H9 (cell line): ENCODE measurements at regions not wholly inside any gene's neighbourhood (a gene's known extent, or its start where the extent isn't known, plus 50 kb on each side); places are given as distances from the start of the nearest gene placed in this dataset.

ENCODE experiments used
- DNase-seq: peaks from one replicate; pipeline ENCODE4 v3.0.0-alpha.2; 2017
- H2AFZ ChIP-seq: one replicate; pipeline ENCODE4 v1.6.1; 2013; ENCODE audit warnings: mild to moderate bottlenecking, low read length, control low read depth, moderate library complexity
- H2AK5ac ChIP-seq: 2 replicates; pipeline ENCODE4 v1.6.1; 2013; ENCODE audit warnings: low read length, control low read depth, mixed read lengths; ENCODE audit not compliant: insufficient read length
- H2BK120ac ChIP-seq: one replicate; pipeline ENCODE4 v1.6.1; 2013; ENCODE audit warnings: low read depth, mild to moderate bottlenecking, low read length, control low read depth, inconsistent platforms; ENCODE audit not compliant: poor library complexity, severe bottlenecking
- H2BK12ac ChIP-seq: 2 replicates; pipeline ENCODE4 v1.6.1; 2013; ENCODE audit warnings: low read length, control low read depth, mixed read lengths, low read depth; ENCODE audit not compliant: insufficient read length
- H2BK15ac ChIP-seq: 2 replicates; pipeline ENCODE4 v1.6.1; 2013; ENCODE audit warnings: low read depth, low read length, control low read depth
- H2BK20ac ChIP-seq: one replicate; pipeline ENCODE4 v1.6.1; 2013; ENCODE audit warnings: low read depth, mild to moderate bottlenecking, low read length, control low read depth, inconsistent platforms; ENCODE audit not compliant: poor library complexity, severe bottlenecking
- H2BK5ac ChIP-seq: 2 replicates; pipeline ENCODE4 v1.6.1; 2013; ENCODE audit warnings: low read length, control low read depth, mixed read lengths; ENCODE audit not compliant: insufficient read length
- H3K14ac ChIP-seq: 2 replicates; pipeline ENCODE4 v1.6.1; 2013; ENCODE audit warnings: low read length, control low read depth; ENCODE audit not compliant: insufficient read depth
- H3K18ac ChIP-seq: 2 replicates; pipeline ENCODE4 v1.6.1; 2013; ENCODE audit warnings: low read depth, mild to moderate bottlenecking, mixed read lengths, low read length, control low read depth; ENCODE audit not compliant: insufficient read length
- H3K23ac ChIP-seq: 2 replicates; pipeline ENCODE4 v1.6.1; 2013; ENCODE audit warnings: low read length, control low read depth, mixed read lengths, low read depth; ENCODE audit not compliant: insufficient read length
- H3K23me2 ChIP-seq: 2 replicates; pipeline ENCODE4 v1.6.1; 2013; ENCODE audit warnings: low read depth, mild to moderate bottlenecking, mixed read lengths, low read length, control low read depth; ENCODE audit not compliant: insufficient read length, poor library complexity, severe bottlenecking
- H3K27ac ChIP-seq: 2 replicates; pipeline ENCODE4 v1.5.1; 2013; ENCODE audit warnings: low read length, control low read depth, mixed read lengths, low read depth; ENCODE audit not compliant: insufficient read length
- H3K27me3 ChIP-seq: 2 replicates; pipeline ENCODE4 v1.6.1; 2013; ENCODE audit warnings: low read length, control low read depth, inconsistent platforms; ENCODE audit not compliant: insufficient read depth
- H3K4ac ChIP-seq: 2 replicates; pipeline ENCODE4 v1.6.1; 2013; ENCODE audit warnings: low read depth, mild to moderate bottlenecking, control low read depth, inconsistent platforms, low read length, moderate library complexity
- H3K4me1 ChIP-seq: 2 replicates; pipeline ENCODE4 v1.6.1; 2013; ENCODE audit warnings: low read length, control low read depth, inconsistent platforms; ENCODE audit not compliant: insufficient read depth
- H3K4me2 ChIP-seq: 2 replicates; pipeline ENCODE4 v1.6.1; 2013; ENCODE audit warnings: low read length, control low read depth, mixed read lengths; ENCODE audit not compliant: insufficient read length, insufficient read depth
- H3K56ac ChIP-seq: 2 replicates; pipeline ENCODE4 v1.6.1; 2013; ENCODE audit warnings: low read depth, mild to moderate bottlenecking, mixed read lengths, low read length, control low read depth; ENCODE audit not compliant: insufficient read length
- H3K79me1 ChIP-seq: 2 replicates; pipeline ENCODE4 v1.6.1; 2013; ENCODE audit warnings: low read depth, mild to moderate bottlenecking, moderate library complexity, low read length, control low read depth, inconsistent platforms; ENCODE audit not compliant: insufficient read depth, poor library complexity, severe bottlenecking
- H3K79me2 ChIP-seq: 2 replicates; pipeline ENCODE4 v1.6.1; 2013; ENCODE audit warnings: low read length, control low read depth, inconsistent platforms; ENCODE audit not compliant: insufficient read depth
- H3K9ac ChIP-seq: 2 replicates; pipeline ENCODE4 v1.6.1; 2013; ENCODE audit warnings: low read length, control low read depth, mixed read lengths; ENCODE audit not compliant: insufficient read length; ENCODE audit errors: extremely low read depth
- H3K9me3 ChIP-seq: one replicate; pipeline ENCODE4 v1.6.1; 2013; ENCODE audit warnings: low read depth, low read length, inconsistent platforms; ENCODE audit not compliant: control insufficient read depth
- H3T11ph ChIP-seq: one replicate; pipeline ENCODE4 v1.6.1; 2013; ENCODE audit warnings: mild to moderate bottlenecking, low read length, control low read depth, inconsistent platforms
- H4K20me1 ChIP-seq: one replicate; pipeline ENCODE4 v1.6.1; 2013; ENCODE audit not compliant: control insufficient read depth, insufficient read length, insufficient read depth
- H4K5ac ChIP-seq: 2 replicates; pipeline ENCODE4 v1.6.1; 2013; ENCODE audit warnings: low read depth, mild to moderate bottlenecking, mixed read lengths, low read length, control low read depth; ENCODE audit not compliant: insufficient read length
- H4K8ac ChIP-seq: replicated peaks from 2 replicates; pipeline ENCODE4 v1.6.1; 2013; ENCODE audit warnings: low read length, control low read depth, mixed read lengths, low read depth; ENCODE audit not compliant: insufficient read length
- H4K91ac ChIP-seq: 2 replicates; pipeline ENCODE4 v1.6.1; 2013; ENCODE audit warnings: low read depth, mild to moderate bottlenecking, moderate library complexity, mixed read lengths, low read length, control low read depth; ENCODE audit not compliant: insufficient read length
- H3K27ac Mint-ChIP-seq, 3 experiments: 2 replicates in 2 of 3; 3 replicates in 1 of 3; pipeline ENCODE4 v1.8.0; 2020 to 2021; ENCODE audit warnings: mixed read lengths in 3 of 3, mild to moderate bottlenecking in 1 of 3, moderate library complexity in 1 of 3
- H3K27me3 Mint-ChIP-seq: 2 replicates; pipeline ENCODE4 v1.8.0; 2021; ENCODE audit warnings: low read depth, mild to moderate bottlenecking, moderate library complexity, mixed read lengths
- H3K36me3 Mint-ChIP-seq, 3 experiments: 2 replicates in 2 of 3; 3 replicates in 1 of 3; pipeline ENCODE4 v1.8.0; 2020 to 2021; ENCODE audit warnings: low read depth in 3 of 3, mixed read lengths in 3 of 3; ENCODE audit not compliant: insufficient read depth in 1 of 3
- H3K4me1 Mint-ChIP-seq, 2 experiments: 2 replicates each; pipeline ENCODE4 v1.8.0; 2020; ENCODE audit warnings: mixed read lengths in 2 of 2
- H3K4me3 Mint-ChIP-seq, 2 experiments: 2 replicates in 1 of 2; 3 replicates in 1 of 2; pipeline ENCODE4 v1.8.0; 2020 to 2021; ENCODE audit warnings: mild to moderate bottlenecking in 2 of 2, mixed read lengths in 2 of 2, moderate library complexity in 1 of 2
- H3K9me3 Mint-ChIP-seq, 2 experiments: 2 replicates in 1 of 2; 3 replicates in 1 of 2; pipeline ENCODE4 v1.8.0; 2020; ENCODE audit warnings: mild to moderate bottlenecking in 2 of 2, mixed read lengths in 2 of 2, moderate library complexity in 1 of 2
- WGBS: extraction: QIAGEN DNeasy Blood & Tissue Kit; methylation state at CpG from one replicate; pipeline ENCODE4 v1.1.7; 2013; ENCODE audit warnings: missing lambda C conversion rate, low lambda C conversion rate, mixed read lengths; ENCODE audit not compliant: insufficient read length; ENCODE audit errors: extremely low coverage; 5-methylcytosine and 5-hydroxymethylcytosine counted together
- TF ChIP-seq, protein P1 (sequence below): fragments of 200-600 bp; sonication (generic); conservative IDR thresholded peaks from 3 replicates; pipeline ENCODE4 v1.8.0; 2021; ENCODE audit warnings: antibody characterized with exemption, mild to moderate bottlenecking

GRCh38 chr12:84357314-84357713, 555.3 kb downstream of the SLC6A15 start:
- H3K27me3 Mint-ChIP-seq: no peaks in the 10 kb centered on the region
- H4K8ac ChIP-seq: no peak overlapping the region
- no peak overlapping the region for H4K91ac ChIP-seq
- no CpG with 5 or more reads among the region's 3 CpGs for WGBS
- H3K27me3 ChIP-seq: no peaks in the 10 kb centered on the region
- H3K36me3 Mint-ChIP-seq: no peaks in the 10 kb centered on the region
- H3K27ac Mint-ChIP-seq: no peak overlapping the region
- H3K23me2 ChIP-seq: no peaks in the 10 kb centered on the region
- no peaks in the 10 kb centered on the region for H3K79me1 ChIP-seq
- no peak overlapping the region for H2BK20ac ChIP-seq
- no peak overlapping the region for H2AK5ac ChIP-seq
- H4K5ac ChIP-seq: no peak overlapping the region
- no peak overlapping the region for H3K18ac ChIP-seq
- H3K4ac ChIP-seq: no peak overlapping the region
- TF ChIP-seq, protein P1, sequence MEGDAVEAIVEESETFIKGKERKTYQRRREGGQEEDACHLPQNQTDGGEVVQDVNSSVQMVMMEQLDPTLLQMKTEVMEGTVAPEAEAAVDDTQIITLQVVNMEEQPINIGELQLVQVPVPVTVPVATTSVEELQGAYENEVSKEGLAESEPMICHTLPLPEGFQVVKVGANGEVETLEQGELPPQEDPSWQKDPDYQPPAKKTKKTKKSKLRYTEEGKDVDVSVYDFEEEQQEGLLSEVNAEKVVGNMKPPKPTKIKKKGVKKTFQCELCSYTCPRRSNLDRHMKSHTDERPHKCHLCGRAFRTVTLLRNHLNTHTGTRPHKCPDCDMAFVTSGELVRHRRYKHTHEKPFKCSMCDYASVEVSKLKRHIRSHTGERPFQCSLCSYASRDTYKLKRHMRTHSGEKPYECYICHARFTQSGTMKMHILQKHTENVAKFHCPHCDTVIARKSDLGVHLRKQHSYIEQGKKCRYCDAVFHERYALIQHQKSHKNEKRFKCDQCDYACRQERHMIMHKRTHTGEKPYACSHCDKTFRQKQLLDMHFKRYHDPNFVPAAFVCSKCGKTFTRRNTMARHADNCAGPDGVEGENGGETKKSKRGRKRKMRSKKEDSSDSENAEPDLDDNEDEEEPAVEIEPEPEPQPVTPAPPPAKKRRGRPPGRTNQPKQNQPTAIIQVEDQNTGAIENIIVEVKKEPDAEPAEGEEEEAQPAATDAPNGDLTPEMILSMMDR: no peak
- H2BK12ac ChIP-seq: no peak overlapping the region
- H2BK15ac ChIP-seq: no peak overlapping the region
- H2BK120ac ChIP-seq: no peak overlapping the region
- no peak overlapping the region for H3K27ac ChIP-seq
- H3T11ph ChIP-seq: no peak overlapping the region
- H3K4me2 ChIP-seq: no peak overlapping the region
- H2BK5ac ChIP-seq: no peak overlapping the region
- no peak for DNase-seq
- no peaks in the 10 kb centered on the region for H3K4me1 ChIP-seq
- H3K23ac ChIP-seq: no peak overlapping the region
- H3K79me2 ChIP-seq: no peaks in the 10 kb centered on the region
- H3K9ac ChIP-seq: no peak overlapping the region
- 0 out of 4 replicates have a peak, but pooled peaks cover 0 to 2% of the 10 kb centered on the region in 2 experiments for H3K4me1 Mint-ChIP-seq
- no peaks in the 10 kb centered on the region; a peak in 1 of 5 replicates for H3K9me3 Mint-ChIP-seq
- H3K14ac ChIP-seq: no peak overlapping the region
- H3K56ac ChIP-seq: no peak overlapping the region
- H4K20me1 ChIP-seq: no peaks in the 10 kb centered on the region
- H3K9me3 ChIP-seq: no peaks in the 10 kb centered on the region
- no peak overlapping the region for H3K4me3 Mint-ChIP-seq
- H2AFZ ChIP-seq: no peak overlapping the region
